CD4-positive, alpha-beta T cell treated with Interferon gamma for 1 hour (primary cell): ENCODE measurements at regions not wholly inside any gene's neighbourhood (a gene's known extent, or its start where the extent isn't known, plus 50 kb on each side); places are given as distances from the start of the nearest gene placed in this dataset.
"Not testable (repeated sequence)": the region's sequence is repeated elsewhere in the genome, so short reads cannot be mapped to it uniquely, and the experiment has no call there.

ENCODE experiments used
- DNase-seq: peaks from one replicate; pipeline ENCODE4 v3.0.0-alpha.2; 2020

- DNase-seq = no peak
Observed at GRCh38 chr11:70551351-70552166, 153.2 kb downstream of the CTTN start.

DNA sequence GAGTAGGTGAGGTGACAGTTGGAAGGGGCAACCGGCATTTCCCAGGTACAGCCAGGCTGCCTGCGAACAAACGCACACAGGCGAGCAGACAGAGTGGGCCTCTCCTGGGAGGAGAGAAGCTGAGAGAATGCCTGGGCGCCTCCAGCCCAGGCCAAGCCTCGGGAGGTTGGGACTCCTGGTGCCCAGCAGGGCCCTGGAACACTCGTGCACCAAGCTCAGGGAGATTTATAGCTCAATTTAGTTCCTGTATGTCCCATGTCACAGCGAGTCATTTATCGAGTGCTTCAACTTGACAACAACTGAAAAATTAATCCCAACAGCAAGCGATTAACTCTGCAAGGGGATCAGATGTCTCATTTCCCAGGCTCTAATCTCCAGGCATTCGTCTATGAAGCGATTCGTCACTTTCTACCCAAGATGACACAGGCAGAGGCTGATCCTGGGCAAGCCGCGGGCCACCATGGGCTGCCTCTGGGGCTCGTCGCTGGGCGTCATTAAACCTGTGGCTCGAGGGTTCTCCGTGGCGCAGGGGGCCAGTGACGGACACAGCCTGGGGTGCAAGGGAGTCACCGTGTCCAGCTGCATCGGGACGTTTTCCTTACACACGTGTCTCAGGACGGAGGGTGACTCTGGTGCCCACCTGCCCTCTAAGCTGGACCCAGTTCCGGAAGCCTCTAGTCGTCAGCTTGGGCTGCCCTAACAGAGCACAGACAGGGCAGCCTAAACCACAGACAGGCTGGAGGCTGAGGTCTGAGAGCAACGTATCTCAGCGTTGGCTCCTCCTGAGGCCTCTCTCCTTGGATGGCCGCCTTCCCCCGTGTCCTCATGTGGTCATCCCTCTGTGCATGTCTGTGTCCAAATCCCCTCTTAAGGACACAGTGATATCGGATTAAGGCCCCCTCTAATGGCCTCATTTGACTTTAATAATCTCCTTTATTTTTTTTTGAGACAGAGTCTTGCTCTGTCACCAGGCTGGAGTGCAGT, 154.1 kb downstream of the CTTN start:
- no peak for DNase-seq

- no peak for DNase-seq
Observed at GRCh38 chr11:70555078-70555477, 156.7 kb downstream of the CTTN start.

- no peak for DNase-seq
Observed at GRCh38 chr11:70556884-70557741, 158.8 kb downstream of the CTTN start.

GRCh38 chr11:70557742-70558485, 159.6 kb downstream of the CTTN start:
- no peak for DNase-seq

- DNase-seq = no peak
Observed at GRCh38 chr11:70558681-70559080, 160.4 kb downstream of the CTTN start.

- DNase-seq = no peak
Observed at GRCh38 chr11:70559516-70559915, 161.2 kb downstream of the CTTN start.

GRCh38 chr11:70560621-70561020, 162.3 kb downstream of the CTTN start:
- DNase-seq = not testable (repeated sequence)

DNA sequence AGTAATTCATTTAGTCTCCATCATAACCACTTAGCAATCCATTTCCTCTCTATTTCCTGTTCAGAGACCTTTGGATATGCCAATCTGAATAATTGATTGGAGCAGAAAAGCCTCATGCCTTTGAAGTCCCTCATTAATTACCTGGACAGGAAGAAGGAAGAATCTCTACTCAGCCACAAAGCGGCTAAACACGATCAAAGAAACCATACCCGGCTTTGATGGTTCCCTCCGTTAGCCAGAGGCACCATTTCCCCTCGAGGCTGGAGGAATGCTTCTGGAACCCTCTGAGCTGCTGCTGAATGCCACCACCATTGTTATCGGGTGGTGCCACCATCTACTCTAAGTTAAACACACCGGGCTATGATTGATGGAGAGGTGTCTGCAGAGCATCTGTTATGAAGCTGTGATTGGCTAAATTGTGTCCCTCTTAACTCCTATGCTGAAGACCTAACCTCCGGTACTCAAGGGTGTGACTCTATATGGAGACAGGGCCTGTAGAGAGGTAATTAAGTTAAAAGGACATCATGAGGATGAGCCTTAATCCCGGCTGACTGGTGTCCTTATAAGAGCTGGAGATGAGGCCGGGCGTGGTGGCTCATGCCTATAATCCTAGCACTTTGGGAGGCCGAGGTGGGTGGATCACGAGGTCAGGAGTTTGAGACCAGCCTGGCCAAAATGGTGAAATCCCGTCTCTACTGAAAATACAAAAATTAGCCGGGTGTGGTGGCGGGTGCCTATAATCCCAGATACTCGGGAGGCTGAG, 168.6 kb downstream of the CTTN start:
- no peak for DNase-seq

DNA sequence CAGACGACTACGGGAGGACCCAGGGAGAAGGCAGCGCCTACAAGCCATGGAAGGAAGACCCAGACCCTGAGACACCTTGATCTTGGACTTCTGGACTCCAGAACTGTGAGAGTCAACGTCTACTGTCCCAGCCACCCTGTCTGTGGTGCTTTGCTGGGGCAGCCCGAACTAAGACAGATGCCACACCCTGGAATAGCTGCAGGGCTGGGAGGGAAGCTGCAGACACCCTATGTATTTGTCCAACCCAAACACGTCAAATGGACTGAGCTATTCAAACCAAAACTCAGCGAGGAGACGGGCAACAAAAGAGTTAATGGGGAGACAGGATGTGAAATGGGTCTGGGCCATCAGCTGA, 169.3 kb downstream of the CTTN start:
- no peak for DNase-seq

DNA sequence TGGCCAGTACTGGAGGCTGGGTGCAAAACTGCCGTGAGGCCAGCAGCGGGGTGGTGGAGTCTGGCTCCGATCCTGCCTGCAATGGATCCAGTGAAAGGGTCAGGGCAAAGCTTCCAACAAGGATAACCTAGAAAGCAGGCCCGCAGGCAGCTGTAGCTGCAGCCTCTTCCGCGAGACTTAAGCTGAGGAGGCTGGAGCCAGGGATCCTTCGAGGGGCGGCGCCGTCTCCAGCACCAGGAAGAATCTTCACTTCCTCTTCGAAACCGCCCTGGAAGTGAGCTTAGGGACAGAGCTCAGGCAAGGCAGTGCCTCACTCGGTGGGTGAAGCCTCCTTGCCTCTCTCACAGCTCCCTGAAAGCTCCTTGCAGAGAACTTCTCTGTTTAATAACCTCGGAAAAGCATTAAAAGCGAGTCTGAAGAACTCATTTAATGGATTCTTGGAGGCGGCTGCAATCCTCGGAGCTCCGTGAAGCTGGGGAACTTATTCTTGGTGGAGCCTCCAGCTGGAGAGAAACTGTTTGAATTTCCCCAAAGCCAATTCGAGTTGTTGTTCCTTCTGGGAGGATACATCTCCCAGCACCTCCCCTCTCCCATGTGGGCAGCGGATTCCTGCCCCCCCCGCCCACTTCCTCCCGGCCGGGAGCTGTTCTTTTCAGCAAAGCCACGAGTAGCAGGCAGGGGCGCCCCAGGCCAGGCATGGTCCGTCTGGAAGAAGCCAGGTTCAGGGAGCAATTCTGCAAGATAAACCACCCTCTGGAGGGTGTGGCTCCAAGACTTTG, 169.9 kb downstream of the CTTN start:
- DNase-seq = no peak

GRCh38 chr11:70568814-70569617, 170.7 kb downstream of the CTTN start:
- no peak for DNase-seq

DNA sequence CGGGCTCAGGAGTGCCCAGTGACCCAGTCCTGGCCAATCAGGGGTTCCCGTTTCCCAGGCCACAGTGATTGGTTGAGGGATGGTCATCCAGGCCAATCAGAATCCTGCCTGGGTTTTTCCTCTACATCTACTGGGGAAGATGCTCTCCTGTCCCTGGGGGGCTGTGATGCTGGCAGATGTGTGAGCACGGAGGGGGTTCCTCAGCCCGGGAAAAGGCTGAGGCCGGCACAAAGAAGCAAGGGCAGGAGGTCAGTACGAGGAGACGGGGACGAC, 171.2 kb downstream of the CTTN start:
- no peak for DNase-seq

DNA sequence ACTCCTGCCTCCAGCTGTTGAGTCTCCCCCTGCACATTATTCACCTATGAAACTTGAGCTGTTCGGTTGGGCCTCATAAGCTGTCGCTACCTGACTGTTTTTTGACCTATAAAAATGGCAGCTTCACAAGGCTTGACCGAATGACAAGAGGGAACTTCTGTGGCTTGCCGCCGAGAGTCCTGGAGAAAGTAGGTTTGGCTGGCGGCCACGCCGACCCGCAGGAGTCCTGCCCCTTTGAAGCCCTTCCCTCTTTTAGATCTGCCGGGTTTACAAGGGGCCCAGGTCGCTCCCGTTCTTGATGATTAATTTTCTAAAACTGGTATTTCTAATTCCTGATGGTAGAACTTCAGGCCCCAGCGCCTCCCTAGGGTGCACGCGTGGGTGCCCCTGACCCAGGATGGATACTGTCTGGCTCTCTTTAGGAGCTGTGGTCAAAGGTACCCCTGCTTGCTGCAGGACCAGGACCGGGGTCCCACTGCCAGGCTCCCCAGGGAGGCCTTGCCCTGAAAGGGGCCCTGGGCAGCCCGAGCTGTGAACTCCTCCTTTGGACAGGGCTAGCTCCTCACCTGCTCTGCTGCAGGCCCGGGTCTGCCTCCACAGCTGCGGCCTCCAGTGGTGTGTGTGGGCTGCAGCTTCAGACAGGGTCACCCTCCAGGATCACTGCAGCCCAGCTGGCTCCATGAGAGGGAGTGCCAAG, 171.8 kb downstream of the CTTN start:
- DNase-seq = no peak

DNA sequence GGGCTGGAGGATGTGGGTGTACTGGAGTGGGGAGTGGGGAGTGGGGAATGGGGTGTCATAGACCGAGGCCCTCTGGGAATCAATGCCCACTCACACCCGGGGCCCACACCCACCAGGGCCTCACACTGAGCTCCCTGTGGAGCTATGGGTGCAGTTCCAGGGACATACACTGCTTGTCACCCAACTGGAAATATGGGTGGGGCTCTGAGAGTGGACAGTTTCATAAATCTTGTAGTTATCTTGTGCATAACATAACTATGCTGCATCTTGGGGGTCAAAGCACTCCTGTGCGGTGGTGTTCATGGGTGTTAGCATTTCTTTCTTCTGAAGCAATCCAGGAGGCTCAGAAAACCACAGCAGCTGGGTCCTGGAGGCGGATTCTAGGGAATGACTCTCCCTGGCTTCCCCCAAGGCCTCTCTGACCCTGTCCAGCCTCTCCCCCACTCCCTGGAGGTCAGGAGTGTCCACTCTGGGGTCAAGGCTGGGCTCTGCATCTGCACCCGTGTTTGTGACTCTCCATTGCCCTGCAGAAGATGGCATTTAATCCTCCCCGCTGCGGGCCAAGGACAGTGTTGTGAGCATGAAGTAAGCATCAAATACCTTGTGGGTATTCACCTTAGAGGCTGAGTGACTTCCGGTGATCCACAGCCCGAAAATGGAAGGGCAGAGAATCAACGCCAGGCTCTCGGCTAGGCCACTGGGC, 172.5 kb downstream of the CTTN start:
- no peak for DNase-seq

DNA sequence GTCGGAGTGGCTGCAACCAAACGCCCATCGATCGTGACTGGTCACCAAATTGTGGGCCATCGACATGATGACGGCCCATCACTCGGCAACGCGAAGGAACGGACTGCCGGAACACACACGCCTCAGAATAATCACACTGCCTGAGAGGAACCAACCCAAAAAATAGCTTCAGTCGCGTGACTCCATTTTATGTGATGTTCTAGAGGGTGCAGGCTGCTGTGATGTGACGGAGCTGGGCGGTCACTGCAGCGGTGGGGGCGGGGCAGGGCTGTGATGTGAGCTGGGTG, 174.6 kb downstream of the CTTN start:
- DNase-seq = no peak

GRCh38 chr11:70573701-70574151, 175.4 kb downstream of the CTTN start:
- DNase-seq = no peak

GRCh38 chr11:70574725-70575347, 176.5 kb downstream of the CTTN start:
- no peak for DNase-seq
